ENCODE measurements at regions not wholly inside any gene's neighbourhood (a gene's known extent, or its start where the extent isn't known, plus 50 kb on each side); places are given as distances from the start of the nearest gene placed in this dataset.

DNA sequence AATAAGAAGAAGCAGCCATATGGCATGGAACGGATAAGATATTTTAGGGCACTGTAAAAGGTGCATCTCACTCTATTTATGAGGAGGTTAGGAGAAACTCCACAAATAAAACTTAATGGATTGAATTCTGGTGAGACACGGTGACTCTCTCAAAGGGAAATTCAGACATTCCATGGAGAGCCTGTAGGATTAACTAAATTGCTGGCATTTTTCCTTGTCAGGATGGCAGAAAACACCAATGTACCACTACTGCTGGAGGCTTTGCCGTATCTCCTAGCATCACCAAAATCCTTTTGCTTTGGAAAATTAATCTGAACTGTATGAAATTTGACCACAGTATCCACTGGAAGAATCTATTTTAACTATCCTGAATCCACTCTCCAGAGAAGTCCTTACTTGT, 79.3 kb downstream of the RBM43 start:
- DNase-seq (ENCODE audit: low read depth, low spot score) (no peak), FAIRE-seq (no peak)
- intact Hi-C loops (cut with micrococcal nuclease) (no loop called here), dilution Hi-C loops (cut with MboI; ENCODE audit: extremely low pct_ligation_motif_present, low sequenced_read_pairs) (no loop called here)
- no TSS peak for BruUV-seq (replicated peaks)
- Histone ChIP-seq H3K36me3 (ENCODE audit: control insufficient read depth in 2 of 2, extremely low read depth in 1 of 2, insufficient read depth in 2 of 2, low read length in 2 of 2) (no peaks in the 10 kb centered on the region), H3K27me3 (ENCODE audit: control insufficient read depth in 2 of 2, insufficient read depth in 2 of 2, low read length in 2 of 2) (peaks cover 3 to 8% of the 10 kb centered on the region in 2 experiments), H3K27ac (ENCODE audit: insufficient read depth, low read depth, low read length) (no peak overlapping the region), H3K4me1 (ENCODE audit: control insufficient read depth, extremely low read depth, insufficient read depth, low read length) (no peaks in the 10 kb centered on the region), H2AFZ (ENCODE audit: low read depth, low read length) (no peak overlapping the region), H3K9me3 (replicated peaks; ENCODE audit: control insufficient read depth, insufficient read depth, low read length) (no peaks in the 10 kb centered on the region), H3K9ac (replicated peaks; ENCODE audit: extremely low read depth, insufficient read depth, low read length) (no peak overlapping the region), H3K9me1 (replicated peaks; ENCODE audit: control insufficient read depth, extremely low read depth, insufficient read depth, low read length) (peaks cover 2% of the 10 kb centered on the region), H4K20me1 (replicated peaks; ENCODE audit: control insufficient read depth, extremely low read depth, insufficient read depth, low read length) (no peaks in the 10 kb centered on the region), H3K4me3 (replicated peaks in 1 of 3; ENCODE audit: insufficient read depth in 1 of 3, low read depth in 1 of 3, low read length in 3 of 3) (no peak overlapping the region), H3K79me2 (ENCODE audit: control insufficient read depth, insufficient read depth, low read length) (no peaks in the 10 kb centered on the region), H3K4me2 (ENCODE audit: insufficient read depth, low read length) (no peak overlapping the region)
- CTCF ChIA-PET, result interaction anchor here (0.9 kb wide), 1 partner anchor 25 kb away, joined by 3 read pairs; no protein-coding TSS in a partner anchor
- POLR2A ChIA-PET, result no interaction called here
- no peak for TF ChIP-seq GATA2 (IDR thresholded peaks at IDR 0.05; ENCODE audit: insufficient read depth, insufficient read length, low read depth, low read length)
- no peak for TF ChIP-seq JUN (IDR thresholded peaks at IDR 0.05; ENCODE audit: borderline replicate concordance, insufficient read depth, insufficient read length, low read depth)

GRCh38 chr2:151181524-151181923, 80.1 kb downstream of the RBM43 start:
- TF ChIP-seq POLR2A (IDR thresholded peaks at IDR 0.05; ENCODE audit: low read depth, low read length) (no peak), MAX (IDR thresholded peaks at IDR 0.05; ENCODE audit: insufficient read depth, insufficient read length) (no peak), EZH2 (IDR thresholded peaks at IDR 0.05; ENCODE audit: borderline replicate concordance, low read depth, low read length, severe bottlenecking) (no peak), MYC (IDR thresholded peaks at IDR 0.05; ENCODE audit: low read depth, low read length) (no peak), POLR2AphosphoS5 (IDR thresholded peaks at IDR 0.05; ENCODE audit: insufficient read depth, low read depth, low read length) (no peak), GATA2 (IDR thresholded peaks at IDR 0.05; ENCODE audit: insufficient read depth, insufficient read length, low read depth, low read length) (no peak), JUN (IDR thresholded peaks at IDR 0.05; ENCODE audit: borderline replicate concordance, insufficient read depth, insufficient read length, low read depth) (no peak), FOS (IDR thresholded peaks at IDR 0.05; ENCODE audit: borderline replicate concordance, insufficient read depth, low read length) (no peak)
- TF ChIP-seq, protein P1, sequence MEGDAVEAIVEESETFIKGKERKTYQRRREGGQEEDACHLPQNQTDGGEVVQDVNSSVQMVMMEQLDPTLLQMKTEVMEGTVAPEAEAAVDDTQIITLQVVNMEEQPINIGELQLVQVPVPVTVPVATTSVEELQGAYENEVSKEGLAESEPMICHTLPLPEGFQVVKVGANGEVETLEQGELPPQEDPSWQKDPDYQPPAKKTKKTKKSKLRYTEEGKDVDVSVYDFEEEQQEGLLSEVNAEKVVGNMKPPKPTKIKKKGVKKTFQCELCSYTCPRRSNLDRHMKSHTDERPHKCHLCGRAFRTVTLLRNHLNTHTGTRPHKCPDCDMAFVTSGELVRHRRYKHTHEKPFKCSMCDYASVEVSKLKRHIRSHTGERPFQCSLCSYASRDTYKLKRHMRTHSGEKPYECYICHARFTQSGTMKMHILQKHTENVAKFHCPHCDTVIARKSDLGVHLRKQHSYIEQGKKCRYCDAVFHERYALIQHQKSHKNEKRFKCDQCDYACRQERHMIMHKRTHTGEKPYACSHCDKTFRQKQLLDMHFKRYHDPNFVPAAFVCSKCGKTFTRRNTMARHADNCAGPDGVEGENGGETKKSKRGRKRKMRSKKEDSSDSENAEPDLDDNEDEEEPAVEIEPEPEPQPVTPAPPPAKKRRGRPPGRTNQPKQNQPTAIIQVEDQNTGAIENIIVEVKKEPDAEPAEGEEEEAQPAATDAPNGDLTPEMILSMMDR (IDR thresholded peaks at IDR 0.05; ENCODE audit: extremely low read depth in 1 of 2, insufficient read depth in 1 of 2, low read depth in 1 of 2, low read length in 2 of 2), result no peak
- ChIA-PET POLR2A (no interaction called here), CTCF (no interaction called here)
- H4K20me1 ChIP-seq (replicated peaks; ENCODE audit: control insufficient read depth, extremely low read depth, insufficient read depth, low read length), result no peaks in the 10 kb centered on the region
- dilution Hi-C loops (cut with MboI; ENCODE audit: extremely low pct_ligation_motif_present, low sequenced_read_pairs), result no loop called here
- FAIRE-seq, result no peak
- DNase-seq (ENCODE audit: low read depth, low spot score), result no peak
- H3K36me3 ChIP-seq (ENCODE audit: control insufficient read depth in 2 of 2, extremely low read depth in 1 of 2, insufficient read depth in 2 of 2, low read length in 2 of 2), result no peaks in the 10 kb centered on the region
- no peaks in the 10 kb centered on the region for H3K79me2 ChIP-seq (ENCODE audit: control insufficient read depth, insufficient read depth, low read length)
- no peaks in the 10 kb centered on the region for H3K9me3 ChIP-seq (replicated peaks; ENCODE audit: control insufficient read depth, insufficient read depth, low read length)
- no peak overlapping the region for H3K4me2 ChIP-seq (ENCODE audit: insufficient read depth, low read length)
- no peak overlapping the region for H3K4me3 ChIP-seq (replicated peaks in 1 of 3; ENCODE audit: insufficient read depth in 1 of 3, low read depth in 1 of 3, low read length in 3 of 3)
- intact Hi-C loops (cut with micrococcal nuclease), result no loop called here
- H3K9me1 ChIP-seq (replicated peaks; ENCODE audit: control insufficient read depth, extremely low read depth, insufficient read depth, low read length), result peaks cover 2% of the 10 kb centered on the region
- H3K27me3 ChIP-seq (ENCODE audit: control insufficient read depth in 2 of 2, insufficient read depth in 2 of 2, low read length in 2 of 2), result peaks cover 3 to 8% of the 10 kb centered on the region in 2 experiments
- no peak overlapping the region for H3K9ac ChIP-seq (replicated peaks; ENCODE audit: extremely low read depth, insufficient read depth, low read length)
- H3K27ac ChIP-seq (ENCODE audit: insufficient read depth, low read depth, low read length), result no peak overlapping the region
- no peaks in the 10 kb centered on the region for H3K4me1 ChIP-seq (ENCODE audit: control insufficient read depth, extremely low read depth, insufficient read depth, low read length)
- no peak overlapping the region for H2AFZ ChIP-seq (ENCODE audit: low read depth, low read length)
- no TSS peak for BruUV-seq (replicated peaks)

Measured in endothelial cell of umbilical vein (primary cell).